GM12874 (cell line): ENCODE measurements at regions not wholly inside any gene's neighbourhood (a gene's known extent, or its start where the extent isn't known, plus 50 kb on each side); places are given as distances from the start of the nearest gene placed in this dataset.

Experiments
- CTCF ChIP-seq: IDR thresholded peaks from 2 replicates; pipeline ENCODE4 v1.5.1; 2011; ENCODE audit warnings: low read depth, mild to moderate bottlenecking, control low read depth, low read length, moderate library complexity; ENCODE audit not compliant: insufficient read depth

- no peak for TF ChIP-seq CTCF
Observed at GRCh38 chr6:69466979-69467570, 329.7 kb downstream of the LMBRD1 start.

- TF ChIP-seq CTCF = no peak
Observed at GRCh38 chr6:69465866-69466265, 330.9 kb downstream of the LMBRD1 start.

GRCh38 chr6:69456086-69456485 is 340.7 kb downstream of the LMBRD1 start:
- no peak for TF ChIP-seq CTCF

- no peak for TF ChIP-seq CTCF
Observed at GRCh38 chr6:69449887-69450286, 346.9 kb downstream of the LMBRD1 start.
